ENCODE measurements at regions not wholly inside any gene's neighbourhood (a gene's known extent, or its start where the extent isn't known, plus 50 kb on each side); places are given as distances from the start of the nearest gene placed in this dataset.
A peak's percentile ranks its signal among the peaks of the same experiment; 100 is the strongest.

DNA sequence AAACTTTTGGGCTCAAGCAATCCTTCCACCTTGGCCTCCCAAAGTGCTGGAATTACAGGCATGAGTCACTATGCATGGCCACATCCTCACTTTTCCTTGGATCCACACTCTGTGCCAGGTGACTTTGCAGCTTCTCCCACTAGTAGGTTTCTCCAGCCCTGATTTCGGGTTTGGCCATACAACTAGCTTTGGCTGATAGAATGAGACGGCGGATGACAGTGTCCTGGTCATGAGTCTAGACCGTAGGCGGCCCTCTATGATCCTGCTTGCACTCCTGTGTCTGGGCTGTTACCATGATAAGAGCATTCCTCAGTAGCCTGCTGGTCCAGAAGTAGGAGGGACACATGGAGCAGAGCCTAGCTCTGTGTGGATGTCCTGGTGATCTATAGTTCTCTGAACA is 112.5 kb upstream of the KL start:
- no peak for DNase-seq
- Histone ChIP-seq H3K27me3 (no peaks in the 10 kb centered on the region), H3K27ac (no peak overlapping the region), H3K36me3 (ENCODE audit: low read depth, missing control alignments) (no peaks in the 10 kb centered on the region), H3K4me3 (no peak overlapping the region), H3K9me3 (no peaks in the 10 kb centered on the region), H3K4me1 (peaks cover 11% of the 10 kb centered on the region)
- TF ChIP-seq POLR2A (IDR thresholded peaks at IDR 0.05) (no peak), CTCF (IDR thresholded peaks at IDR 0.05) (no peak)
- intact Hi-C loops (cut with DNase I; ENCODE audit: low total_unique reads), result no loop called here
- WGBS, 2 donors, result 90 to 98% methylated on average over 5 of the region's 5 CpGs

DNA sequence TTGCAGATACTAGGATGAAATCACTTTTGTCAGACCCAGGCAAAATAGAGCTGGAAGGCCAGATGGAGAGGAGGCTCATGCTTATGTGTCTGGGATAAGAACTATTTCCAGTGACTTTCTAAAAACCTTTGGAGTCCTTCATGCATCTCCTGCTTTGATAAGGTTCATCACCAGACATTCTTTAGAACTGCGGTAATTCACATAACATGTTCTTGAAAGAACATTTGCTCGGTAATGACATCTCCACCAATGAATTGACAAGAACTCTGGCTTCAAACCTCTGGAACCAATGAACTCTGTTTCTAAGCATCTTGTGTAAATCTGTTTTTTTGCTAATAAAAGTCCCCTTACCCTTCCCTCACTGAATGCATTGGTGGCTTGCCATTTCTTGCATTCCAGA is 112.0 kb upstream of the KL start:
- H3K4me1 ChIP-seq, result peaks cover 11% of the 10 kb centered on the region
- H3K4me3 ChIP-seq, result no peak overlapping the region
- intact Hi-C loops (cut with DNase I; ENCODE audit: low total_unique reads), result no loop called here
- DNase-seq, result no peak
- no peaks in the 10 kb centered on the region for H3K27me3 ChIP-seq
- WGBS, 2 donors, result 61 to 83% methylated on average over 2 of the region's 2 CpGs
- no peaks in the 10 kb centered on the region for H3K9me3 ChIP-seq
- no peaks in the 10 kb centered on the region for H3K36me3 ChIP-seq (ENCODE audit: low read depth, missing control alignments)
- H3K27ac ChIP-seq, result no peak overlapping the region
- TF ChIP-seq CTCF (IDR thresholded peaks at IDR 0.05) (no peak), POLR2A (IDR thresholded peaks at IDR 0.05) (no peak)

- WGBS, 2 donors, result 66 to 71% methylated on average over 6 of the region's 6 CpGs
- DNase-seq, result no peak
Observed at GRCh38 chr13:32905063-32905863, 111.0 kb upstream of the KL start.

GRCh38 chr13:32905864-32906180 is 110.4 kb upstream of the KL start:
- intact Hi-C loops (cut with DNase I; ENCODE audit: low total_unique reads), result no loop called here
- Histone ChIP-seq H3K4me3 (no peak overlapping the region), H3K9me3 (no peaks in the 10 kb centered on the region), H3K27ac (peak overlapping the region in 1 of 2 donors; percentile 41), H3K36me3 (ENCODE audit: low read depth, missing control alignments) (no peaks in the 10 kb centered on the region), H3K27me3 (no peaks in the 10 kb centered on the region), H3K4me1 (peaks cover 11% of the 10 kb centered on the region)
- DNase-seq, result peak; percentile 75
- WGBS, 2 donors, result 47 to 52% methylated on average over 4 of the region's 4 CpGs
- no peak for TF ChIP-seq POLR2A (IDR thresholded peaks at IDR 0.05)
- TF ChIP-seq CTCF (IDR thresholded peaks at IDR 0.05), result no peak

More at GRCh38 chr13:32905063-32905863, 111.0 kb upstream of the KL start:
- no peak for TF ChIP-seq CTCF (IDR thresholded peaks at IDR 0.05)
- TF ChIP-seq POLR2A (IDR thresholded peaks at IDR 0.05), result no peak
- no peaks in the 10 kb centered on the region for H3K27me3 ChIP-seq
- intact Hi-C loops (cut with DNase I; ENCODE audit: low total_unique reads), result no loop called here
- no peak overlapping the region for H3K4me3 ChIP-seq
- peaks cover 11% of the 10 kb centered on the region for H3K4me1 ChIP-seq
- no peak overlapping the region for H3K27ac ChIP-seq
- H3K9me3 ChIP-seq, result no peaks in the 10 kb centered on the region
- H3K36me3 ChIP-seq (ENCODE audit: low read depth, missing control alignments), result no peaks in the 10 kb centered on the region

DNA sequence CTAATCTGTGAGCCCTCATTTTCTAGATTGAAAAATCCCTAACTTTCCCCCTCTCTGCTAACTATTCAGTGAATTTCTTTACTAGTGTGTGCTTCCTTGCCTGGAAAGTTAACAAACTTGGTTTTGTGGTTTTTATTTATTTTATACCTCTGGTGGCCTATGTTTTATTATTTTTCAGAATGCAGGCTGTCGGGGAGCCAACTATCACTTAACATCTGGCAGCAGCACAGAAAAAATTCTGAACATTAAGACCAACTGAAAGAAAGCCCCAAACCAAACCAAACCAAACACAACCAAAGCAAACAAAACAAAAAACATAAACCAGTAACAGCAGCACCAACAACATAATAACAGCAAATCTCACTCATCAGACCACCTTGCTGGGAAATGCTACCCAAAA is 109.0 kb upstream of the KL start:
- no peak for DNase-seq
- Histone ChIP-seq H3K27me3 (no peaks in the 10 kb centered on the region), H3K27ac (no peak overlapping the region), H3K4me3 (no peak overlapping the region), H3K36me3 (ENCODE audit: low read depth, missing control alignments) (no peaks in the 10 kb centered on the region), H3K4me1 (peaks cover 16% of the 10 kb centered on the region), H3K9me3 (no peaks in the 10 kb centered on the region)
- WGBS, 2 donors, result 62 to 80% methylated on average over 1 of the region's 1 CpG
- TF ChIP-seq CTCF (IDR thresholded peaks at IDR 0.05) (no peak), POLR2A (IDR thresholded peaks at IDR 0.05) (no peak)
- intact Hi-C loops (cut with DNase I; ENCODE audit: low total_unique reads), result no loop called here

Data from testis (tissue), 2 donors.